Right lobe of liver (tissue), 6 donors: ENCODE measurements at regions not wholly inside any gene's neighbourhood (a gene's known extent, or its start where the extent isn't known, plus 50 kb on each side); places are given as distances from the start of the nearest gene placed in this dataset.
A peak's percentile ranks its signal among the peaks of the same experiment; 100 is the strongest.

Experiments
- ATAC-seq, 4 donors: fragments of 200-7000 bp; cut with Tn5 transposase; one replicate each; pipeline ENCODE4 v1.9.1; 2020; ENCODE audit warnings: mild to moderate bottlenecking in 4 of 4, moderate library complexity in 4 of 4
- DNase-seq, 3 donors: peaks; one replicate each; pipeline ENCODE4 v3.0.0-alpha.2; 2020
- H3K27ac ChIP-seq, 3 donors: fragments of 200-600 bp; one replicate each; pipeline ENCODE4 v1.8.0; 2022
- H3K27me3 ChIP-seq, 2 donors: fragments of 200-600 bp; one replicate each; pipeline ENCODE4 v1.8.0; 2022
- H3K36me3 ChIP-seq, 4 donors: fragments of 200-600 bp; sonication (generic) in 1 of 4; one replicate each; pipeline versions ENCODE4 v1.5.1 to v1.8.0; 2017 to 2022; ENCODE audit warnings: control low read depth in 1 of 4
- H3K4me1 ChIP-seq, 4 donors: fragments of 200-600 bp; sonication (generic) in 1 of 4; one replicate each; pipeline versions ENCODE4 v1.5.1 to v1.8.0; 2017 to 2022; ENCODE audit warnings: control low read depth in 1 of 4
- H3K4me3 ChIP-seq, 3 donors: fragments of 200-600 bp; one replicate each; pipeline ENCODE4 v1.8.0; 2022
- H3K9me3 ChIP-seq, 4 donors: fragments of 200-600 bp; sonication (generic) in 1 of 4; one replicate each; pipeline versions ENCODE4 v1.5.1 to v1.8.0; 2017 to 2022; ENCODE audit warnings: control low read depth in 1 of 4
- POLR2A ChIP-seq: fragments of 450-650 bp; IDR thresholded peaks from one replicate; pipeline ENCODE4 v1.6.1; 2017; ENCODE audit warnings: antibody characterized with exemption, mild to moderate bottlenecking
- WGBS: methylation state at CpG from one replicate; pipeline ENCODE4 v1.1.6; 2018; ENCODE audit warnings: low coverage, low lambda C conversion rate; ENCODE audit not compliant: insufficient coverage; ENCODE audit errors: missing lambda C conversion rate; 5-methylcytosine and 5-hydroxymethylcytosine counted together
- intact Hi-C, 2 donors: fragments of 100-400 bp; cut with DNase I; formaldehyde crosslinking; loops; one replicate each; pipeline versions ENCODE4 v1.11.2 to v1.14.1; 2022
- TF ChIP-seq, protein P1 (sequence below), 4 donors: fragments of 200-600 bp in 3 of 4; fragments of 450-650 bp in 1 of 4; IDR thresholded peaks; one replicate each; pipeline versions ENCODE4 v1.5.1 to v1.8.0; 2016 to 2022; ENCODE audit warnings: antibody characterized with exemption in 4 of 4, mild to moderate bottlenecking in 2 of 4
- donor health status: DM: no; HTN: yes; CAD: no.
- donor health status: DM: no; HTN: no; CAD: no.
- donor health status: DM: no; HTN: no; CAD: no.
- donor health status: DM: no; HTN: yes; CAD: no.
- donor health status: DM: no; HTN: yes; CAD: no.

DNA sequence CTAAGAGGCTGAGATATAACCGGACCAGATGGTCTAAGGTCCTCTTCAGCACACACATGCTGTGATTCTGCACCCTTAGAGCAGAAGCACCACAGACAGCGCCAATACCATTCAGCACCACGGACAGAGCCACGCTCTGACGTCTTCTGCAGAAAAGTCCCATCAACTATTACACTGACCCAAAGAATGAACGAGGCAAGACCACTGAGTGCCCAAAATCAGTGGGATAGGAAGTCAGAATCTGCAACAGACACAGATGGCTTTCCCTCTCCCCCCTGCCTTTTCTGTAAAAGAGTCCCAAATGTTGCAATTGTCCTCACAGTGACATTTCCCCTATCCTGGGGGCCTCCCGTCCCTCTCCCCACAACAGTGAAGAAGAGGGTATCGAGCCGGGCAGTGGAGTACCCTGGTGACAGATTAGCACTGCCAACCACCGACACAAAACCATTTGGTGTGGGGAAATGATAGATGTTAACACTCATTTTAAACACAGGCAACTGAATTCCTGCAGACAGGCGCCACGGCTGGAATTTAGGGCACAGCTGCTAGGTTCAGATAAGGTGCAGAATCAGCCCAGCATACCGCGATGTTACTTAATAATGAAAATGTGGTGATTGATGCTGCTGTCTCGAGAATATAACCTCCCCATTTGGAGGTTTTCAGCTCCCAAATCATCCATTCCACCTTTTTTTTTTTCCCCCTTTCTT lies 66.6 kb upstream of the CTNNBL1 start:
- Histone ChIP-seq H3K36me3 (no peaks in the 10 kb centered on the region), H3K4me1 (no peaks in the 10 kb centered on the region), H3K9me3 (no peaks in the 10 kb centered on the region), H3K4me3 (no peak overlapping the region), H3K27me3 (no peaks in the 10 kb centered on the region), H3K27ac (no peak overlapping the region)
- WGBS: 31% methylated on average over 11 of the region's 15 CpGs
- no peak for DNase-seq
- ATAC-seq: peak in 3 of 4 donors; percentile 53 to 64 (median 57)
- TF ChIP-seq POLR2A: no peak
- TF ChIP-seq, protein P1, sequence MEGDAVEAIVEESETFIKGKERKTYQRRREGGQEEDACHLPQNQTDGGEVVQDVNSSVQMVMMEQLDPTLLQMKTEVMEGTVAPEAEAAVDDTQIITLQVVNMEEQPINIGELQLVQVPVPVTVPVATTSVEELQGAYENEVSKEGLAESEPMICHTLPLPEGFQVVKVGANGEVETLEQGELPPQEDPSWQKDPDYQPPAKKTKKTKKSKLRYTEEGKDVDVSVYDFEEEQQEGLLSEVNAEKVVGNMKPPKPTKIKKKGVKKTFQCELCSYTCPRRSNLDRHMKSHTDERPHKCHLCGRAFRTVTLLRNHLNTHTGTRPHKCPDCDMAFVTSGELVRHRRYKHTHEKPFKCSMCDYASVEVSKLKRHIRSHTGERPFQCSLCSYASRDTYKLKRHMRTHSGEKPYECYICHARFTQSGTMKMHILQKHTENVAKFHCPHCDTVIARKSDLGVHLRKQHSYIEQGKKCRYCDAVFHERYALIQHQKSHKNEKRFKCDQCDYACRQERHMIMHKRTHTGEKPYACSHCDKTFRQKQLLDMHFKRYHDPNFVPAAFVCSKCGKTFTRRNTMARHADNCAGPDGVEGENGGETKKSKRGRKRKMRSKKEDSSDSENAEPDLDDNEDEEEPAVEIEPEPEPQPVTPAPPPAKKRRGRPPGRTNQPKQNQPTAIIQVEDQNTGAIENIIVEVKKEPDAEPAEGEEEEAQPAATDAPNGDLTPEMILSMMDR (IDR thresholded peaks at IDR 0.05): no peak
- intact Hi-C loops: no loop called here

DNA sequence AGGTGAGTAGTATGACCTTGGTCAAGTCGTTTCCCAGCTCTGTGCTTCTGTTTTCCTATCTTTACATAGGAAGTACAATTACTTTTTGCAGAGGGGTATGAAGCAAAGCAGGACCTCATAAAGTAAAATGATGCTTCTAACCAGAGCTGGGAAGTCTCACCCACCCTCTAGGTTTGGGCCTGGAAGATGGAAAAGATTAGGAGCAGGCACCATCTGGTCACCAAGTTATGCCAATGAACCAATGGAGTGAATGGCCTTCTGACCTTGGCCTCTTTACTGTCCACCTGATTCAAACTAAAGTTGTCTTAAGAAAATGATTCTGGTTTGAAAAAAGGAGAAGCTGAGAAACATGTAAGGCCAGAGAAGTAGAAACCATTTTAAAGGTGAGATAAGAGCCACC lies 68.9 kb upstream of the CTNNBL1 start:
- Histone ChIP-seq H3K4me3 (no peak overlapping the region), H3K36me3 (no peaks in the 10 kb centered on the region), H3K27ac (no peak overlapping the region), H3K4me1 (no peaks in the 10 kb centered on the region), H3K27me3 (no peaks in the 10 kb centered on the region), H3K9me3 (no peaks in the 10 kb centered on the region)
- ATAC-seq (no peak), DNase-seq (no peak)
- TF ChIP-seq, protein P1 (IDR thresholded peaks at IDR 0.05): no peak
- no peak for TF ChIP-seq POLR2A
- intact Hi-C loops: no loop called here
- WGBS: 0% methylated on average over 1 of the region's 1 CpG

DNA sequence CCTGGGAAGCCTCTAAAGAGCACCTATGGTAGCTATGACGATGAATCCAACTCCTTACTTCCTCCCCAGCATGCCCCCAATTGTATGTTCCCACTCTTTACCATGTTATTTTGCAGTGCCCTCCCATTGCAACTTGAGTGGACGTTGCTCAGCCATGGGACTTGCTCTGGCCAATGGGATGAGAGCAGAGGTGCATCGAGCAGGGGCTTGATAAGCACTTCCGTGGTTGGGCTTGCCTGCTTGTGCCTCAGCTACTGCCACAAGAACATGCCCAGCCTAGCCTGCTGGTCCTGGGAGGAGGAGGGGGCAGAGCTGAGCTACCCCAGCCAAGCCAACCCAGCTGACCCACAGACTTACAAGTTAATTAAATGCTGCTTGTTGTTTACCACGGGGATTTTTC lies 71.1 kb upstream of the CTNNBL1 start:
- no peak for TF ChIP-seq POLR2A
- TF ChIP-seq, protein P1 (IDR thresholded peaks at IDR 0.05): no peak
- Histone ChIP-seq H3K27me3 (no peaks in the 10 kb centered on the region), H3K4me1 (no peaks in the 10 kb centered on the region), H3K36me3 (no peaks in the 10 kb centered on the region), H3K9me3 (no peaks in the 10 kb centered on the region), H3K27ac (no peak overlapping the region), H3K4me3 (no peak overlapping the region)
- WGBS: 40% methylated on average over 1 of the region's 5 CpGs
- intact Hi-C loops: no loop called here
- DNase-seq (no peak), ATAC-seq (no peak)

DNA sequence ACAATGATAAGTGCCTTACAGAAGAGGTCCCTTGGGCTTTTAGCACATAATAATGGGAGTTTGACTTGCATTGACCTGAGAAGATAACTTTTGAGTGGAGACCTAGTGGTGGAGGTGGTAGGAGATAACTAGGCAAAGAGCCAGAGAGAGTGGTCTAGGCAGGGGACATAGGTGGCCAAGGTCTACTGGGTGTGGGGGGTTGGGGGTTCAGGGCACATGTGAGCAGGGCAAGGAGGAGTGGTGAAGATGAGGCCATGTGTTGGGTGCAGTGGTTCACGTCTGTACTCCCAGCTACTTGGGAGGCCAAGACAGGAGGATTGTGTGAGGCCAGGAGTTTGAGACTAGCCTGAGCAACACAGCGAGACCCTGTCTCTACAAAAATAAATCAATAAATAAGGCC lies 74.3 kb upstream of the CTNNBL1 start:
- H3K36me3 ChIP-seq: no peaks in the 10 kb centered on the region
- WGBS: 59% methylated on average over 2 of the region's 2 CpGs
- no peak overlapping the region for H3K4me3 ChIP-seq
- intact Hi-C loops: no loop called here
- ATAC-seq (no peak), DNase-seq (no peak)
- H3K4me1 ChIP-seq: no peaks in the 10 kb centered on the region
- no peaks in the 10 kb centered on the region for H3K9me3 ChIP-seq
- TF ChIP-seq POLR2A: no peak
- TF ChIP-seq, protein P1 (IDR thresholded peaks at IDR 0.05): no peak
- no peaks in the 10 kb centered on the region for H3K27me3 ChIP-seq
- H3K27ac ChIP-seq: no peak overlapping the region

DNA sequence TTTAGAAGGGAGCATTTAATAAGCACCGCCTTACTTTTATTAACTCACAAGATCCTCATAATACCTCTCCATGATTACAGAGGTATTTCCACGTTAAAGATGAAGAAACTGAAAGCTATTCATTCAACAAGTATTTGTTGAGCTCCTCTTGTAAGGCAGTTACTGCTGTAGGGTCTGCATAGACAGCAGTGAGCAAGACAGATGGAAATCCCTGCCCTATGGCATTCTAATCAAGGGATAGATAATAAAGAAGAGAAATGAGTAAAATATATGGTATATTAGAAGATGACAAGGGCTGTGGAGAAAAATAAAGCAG lies 77.8 kb upstream of the CTNNBL1 start:
- H3K9me3 ChIP-seq: no peaks in the 10 kb centered on the region
- no peak overlapping the region for H3K27ac ChIP-seq
- no peak overlapping the region for H3K4me3 ChIP-seq
- no peaks in the 10 kb centered on the region for H3K27me3 ChIP-seq
- WGBS: 17% methylated on average over 2 of the region's 2 CpGs
- TF ChIP-seq POLR2A: no peak
- TF ChIP-seq, protein P1 (IDR thresholded peaks at IDR 0.05): no peak
- ATAC-seq: no peak
- no peaks in the 10 kb centered on the region for H3K4me1 ChIP-seq
- intact Hi-C loops: no loop called here
- H3K36me3 ChIP-seq: no peaks in the 10 kb centered on the region
- no peak for DNase-seq
